MCF 10A (cell line): ENCODE measurements at regions not wholly inside any gene's neighbourhood (a gene's known extent, or its start where the extent isn't known, plus 50 kb on each side); places are given as distances from the start of the nearest gene placed in this dataset.

Experiments
- BruUV-seq: library from RNA; stranded (reverse); fragments of 400-500 nt; replicated peaks from 2 replicates; lab custom pipeline; 2021; lab: Mats Ljungman, UMichigan
- CTCF ChIA-PET: fragments of 300-600 bp; sonication (Branson Sonifier 250); formaldehyde crosslinking; extraction: SDS; loops from one replicate; lab custom pipeline; 2021; ENCODE audit warnings: antibody characterized with exemption, inconsistent platforms; lab: Yijun Ruan, JAX
- POLR2A ChIA-PET: fragments of 300-600, 350-650 bp; sonication (Branson Sonifier 250); formaldehyde crosslinking; extraction: SDS; loops from one replicate; lab custom pipeline; 2020; ENCODE audit warnings: antibody characterized with exemption, inconsistent platforms; lab: Yijun Ruan, JAX
- DNase-seq: peaks from one replicate; pipeline ENCODE4 v3.0.0-alpha.2; 2018; ENCODE audit not compliant: unreplicated experiment
- H3K27ac Mint-ChIP-seq: one replicate; pipeline ENCODE4 v1.8.0; 2022; ENCODE audit warnings: mild to moderate bottlenecking, low read depth, mixed read lengths; ENCODE audit not compliant: unreplicated experiment
- H3K27me3 Mint-ChIP-seq: one replicate; pipeline ENCODE4 v1.8.0; 2022; ENCODE audit warnings: mixed read lengths; ENCODE audit not compliant: insufficient read depth, unreplicated experiment
- H3K36me3 Mint-ChIP-seq: one replicate; pipeline ENCODE4 v1.8.0; 2022; ENCODE audit warnings: mild to moderate bottlenecking, moderate library complexity, mixed read lengths; ENCODE audit not compliant: insufficient read depth, unreplicated experiment
- H3K4me1 Mint-ChIP-seq: one replicate; pipeline ENCODE4 v1.8.0; 2022; ENCODE audit warnings: mixed read lengths; ENCODE audit not compliant: insufficient read depth, unreplicated experiment
- H3K4me3 Mint-ChIP-seq: one replicate; pipeline ENCODE4 v1.8.0; 2022; ENCODE audit warnings: mild to moderate bottlenecking, moderate library complexity, mixed read lengths; ENCODE audit not compliant: unreplicated experiment
- H3K9me3 Mint-ChIP-seq: one replicate; pipeline ENCODE4 v1.8.0; 2022; ENCODE audit warnings: mixed read lengths; ENCODE audit not compliant: unreplicated experiment
- CTCF ChIP-seq: fragments of 200-600 bp; IDR thresholded peaks from one replicate; pipeline ENCODE4 v1.8.0; 2022; ENCODE audit warnings: antibody characterized with exemption, mild to moderate bottlenecking; ENCODE audit not compliant: unreplicated experiment
- intact Hi-C: fragments of 100-400 bp; cut with micrococcal nuclease; formaldehyde crosslinking; loops from 2 replicates; pipeline ENCODE4 v1.14.1; 2022

DNA sequence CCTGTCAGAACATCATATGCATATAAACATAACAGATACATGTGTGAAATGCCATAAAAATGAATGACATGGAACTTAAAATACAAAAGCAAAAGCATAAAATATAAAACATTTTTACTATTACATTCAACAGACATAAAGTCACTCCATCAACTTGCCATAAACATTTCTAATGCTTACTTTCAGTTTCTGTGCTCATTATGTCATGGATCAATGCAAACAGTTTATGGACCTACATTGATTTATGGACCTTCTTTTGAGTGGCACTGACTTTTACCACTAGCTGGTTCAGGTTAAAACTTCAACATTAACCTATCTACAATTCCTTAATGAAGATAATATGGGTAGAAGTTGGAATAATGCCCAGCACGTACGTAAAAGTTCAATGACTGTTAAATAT, 577.4 kb upstream of the LMCD1 start:
- no peak for TF ChIP-seq CTCF
- DNase-seq = no peak
- H3K27ac Mint-ChIP-seq = no peak overlapping the region
- peaks cover 7% of the 10 kb centered on the region for H3K9me3 Mint-ChIP-seq
- BruUV-seq = no TSS peak
- intact Hi-C loops = no loop called here
- H3K36me3 Mint-ChIP-seq = no peaks in the 10 kb centered on the region
- ChIA-PET CTCF (interaction anchor here (0.6 kb wide), 1 partner anchor 1376 kb away, joined by 3 read pairs; no protein-coding TSS in a partner anchor), POLR2A (interaction anchor here (0.5 kb wide), 1 partner anchor 1080 kb away, joined by 3 read pairs; no protein-coding TSS in a partner anchor)
- no peaks in the 10 kb centered on the region for H3K27me3 Mint-ChIP-seq
- peaks cover 14% of the 10 kb centered on the region for H3K4me1 Mint-ChIP-seq
- no peak overlapping the region for H3K4me3 Mint-ChIP-seq

GRCh38 chr3:7927015-7927414, 574.6 kb upstream of the LMCD1 start:
- BruUV-seq = no TSS peak
- no peaks in the 10 kb centered on the region for H3K36me3 Mint-ChIP-seq
- TF ChIP-seq CTCF = no peak
- H3K27ac Mint-ChIP-seq = no peak overlapping the region
- H3K4me3 Mint-ChIP-seq = no peak overlapping the region
- ChIA-PET CTCF (interaction anchor here (0.5 kb wide), 1 partner anchor 40 kb away, joined by 3 read pairs; no protein-coding TSS in a partner anchor), POLR2A (interaction anchor here (0.9 kb wide), 1 partner anchor 10 kb away, joined by 3 read pairs; no protein-coding TSS in a partner anchor)
- no peaks in the 10 kb centered on the region for H3K27me3 Mint-ChIP-seq
- intact Hi-C loops = no loop called here
- H3K9me3 Mint-ChIP-seq = peaks cover 7% of the 10 kb centered on the region
- peaks cover 14% of the 10 kb centered on the region for H3K4me1 Mint-ChIP-seq
- no peak for DNase-seq

- Mint-ChIP-seq H3K36me3 (no peaks in the 10 kb centered on the region), H3K4me3 (no peak overlapping the region), H3K9me3 (peaks cover 7% of the 10 kb centered on the region), H3K27ac (no peak overlapping the region), H3K27me3 (no peaks in the 10 kb centered on the region), H3K4me1 (peaks cover 14% of the 10 kb centered on the region)
- CTCF ChIA-PET = no interaction called here
- POLR2A ChIA-PET = interaction anchor here (0.9 kb wide), 1 partner anchor 11 kb away, joined by 3 read pairs; no protein-coding TSS in a partner anchor
- intact Hi-C loops = no loop called here
- no peak for TF ChIP-seq CTCF
- BruUV-seq = no TSS peak
- no peak for DNase-seq
These were observed 573.8 kb upstream of the LMCD1 start for GRCh38 chr3:7927864-7928263.

DNA sequence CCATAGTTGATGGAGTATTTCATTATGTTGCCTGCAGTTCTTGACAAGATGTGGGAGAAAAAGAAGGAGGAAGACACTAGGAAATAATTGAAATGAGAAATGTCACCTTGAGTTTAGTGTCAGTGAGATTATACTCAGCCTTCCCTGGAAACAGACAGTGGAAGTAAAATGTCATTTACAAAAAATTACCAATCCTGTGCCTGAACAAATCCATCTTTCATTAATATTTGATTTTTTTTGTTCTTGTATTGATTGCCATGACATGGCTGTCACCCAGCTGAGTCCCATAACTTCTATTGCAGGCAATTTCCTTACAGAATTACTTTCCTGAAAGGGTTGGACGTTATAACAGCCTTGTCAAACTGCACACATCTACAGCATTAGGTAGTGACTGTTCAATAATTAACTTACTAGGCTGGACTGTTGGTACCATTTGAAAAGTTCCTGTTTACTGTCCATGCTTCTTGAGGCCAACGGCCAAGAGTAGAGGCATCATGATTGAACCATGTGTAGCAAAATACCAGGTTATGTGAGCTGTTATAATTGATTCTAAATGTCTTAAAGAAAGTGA, 572.2 kb upstream of the LMCD1 start:
- Mint-ChIP-seq H3K4me1 (peaks cover 5% of the 10 kb centered on the region), H3K4me3 (no peak overlapping the region), H3K9me3 (no peaks in the 10 kb centered on the region), H3K27me3 (no peaks in the 10 kb centered on the region), H3K27ac (no peak overlapping the region), H3K36me3 (no peaks in the 10 kb centered on the region)
- BruUV-seq = no TSS peak
- intact Hi-C loops = no loop called here
- ChIA-PET POLR2A (interaction anchor here (0.7 kb wide), 1 partner anchor 158 kb away, joined by 3 read pairs; no protein-coding TSS in a partner anchor), CTCF (interaction anchor here (0.5 to 0.6 kb wide), 3 partner anchors 129 to 1469 kb away, joined by 3 read pairs; no protein-coding TSS in a partner anchor)
- TF ChIP-seq CTCF = no peak
- no peak for DNase-seq
